ENCODE measurements at regions not wholly inside any gene's neighbourhood (a gene's known extent, or its start where the extent isn't known, plus 50 kb on each side); places are given as distances from the start of the nearest gene placed in this dataset.

DNA sequence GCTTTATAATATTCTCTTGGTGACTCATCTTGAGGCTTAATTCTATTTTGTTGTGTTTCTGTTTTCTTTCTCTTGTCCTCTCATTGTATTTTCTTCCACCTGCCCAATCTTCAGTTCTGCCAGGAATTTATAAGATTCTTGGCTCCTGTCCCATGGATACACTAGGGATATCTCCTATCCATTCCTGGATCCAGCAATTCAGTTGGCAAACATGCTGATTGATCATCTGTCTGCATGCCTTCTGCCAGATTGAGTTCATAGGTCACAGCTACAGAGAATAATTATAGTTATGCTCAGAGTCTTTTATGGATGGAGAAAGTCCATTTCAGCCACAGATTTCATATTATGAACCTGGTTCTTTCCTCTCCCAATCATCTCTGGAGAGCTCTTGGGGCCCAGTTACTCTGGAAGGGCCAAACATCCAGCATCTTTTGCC, 140.4 kb upstream of the MAGI2 start:
- DNase-seq (ENCODE audit: low spot score) = no peak
- TF ChIP-seq, protein P1, sequence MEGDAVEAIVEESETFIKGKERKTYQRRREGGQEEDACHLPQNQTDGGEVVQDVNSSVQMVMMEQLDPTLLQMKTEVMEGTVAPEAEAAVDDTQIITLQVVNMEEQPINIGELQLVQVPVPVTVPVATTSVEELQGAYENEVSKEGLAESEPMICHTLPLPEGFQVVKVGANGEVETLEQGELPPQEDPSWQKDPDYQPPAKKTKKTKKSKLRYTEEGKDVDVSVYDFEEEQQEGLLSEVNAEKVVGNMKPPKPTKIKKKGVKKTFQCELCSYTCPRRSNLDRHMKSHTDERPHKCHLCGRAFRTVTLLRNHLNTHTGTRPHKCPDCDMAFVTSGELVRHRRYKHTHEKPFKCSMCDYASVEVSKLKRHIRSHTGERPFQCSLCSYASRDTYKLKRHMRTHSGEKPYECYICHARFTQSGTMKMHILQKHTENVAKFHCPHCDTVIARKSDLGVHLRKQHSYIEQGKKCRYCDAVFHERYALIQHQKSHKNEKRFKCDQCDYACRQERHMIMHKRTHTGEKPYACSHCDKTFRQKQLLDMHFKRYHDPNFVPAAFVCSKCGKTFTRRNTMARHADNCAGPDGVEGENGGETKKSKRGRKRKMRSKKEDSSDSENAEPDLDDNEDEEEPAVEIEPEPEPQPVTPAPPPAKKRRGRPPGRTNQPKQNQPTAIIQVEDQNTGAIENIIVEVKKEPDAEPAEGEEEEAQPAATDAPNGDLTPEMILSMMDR (IDR thresholded peaks at IDR 0.05; ENCODE audit: extremely low read depth, missing control alignments) = no peak

GRCh38 chr7:79590916-79591623, 137.6 kb upstream of the MAGI2 start:
- TF ChIP-seq, protein P1 (IDR thresholded peaks at IDR 0.05; ENCODE audit: extremely low read depth, missing control alignments) = no peak
- no peak for DNase-seq (ENCODE audit: low spot score)

DNA sequence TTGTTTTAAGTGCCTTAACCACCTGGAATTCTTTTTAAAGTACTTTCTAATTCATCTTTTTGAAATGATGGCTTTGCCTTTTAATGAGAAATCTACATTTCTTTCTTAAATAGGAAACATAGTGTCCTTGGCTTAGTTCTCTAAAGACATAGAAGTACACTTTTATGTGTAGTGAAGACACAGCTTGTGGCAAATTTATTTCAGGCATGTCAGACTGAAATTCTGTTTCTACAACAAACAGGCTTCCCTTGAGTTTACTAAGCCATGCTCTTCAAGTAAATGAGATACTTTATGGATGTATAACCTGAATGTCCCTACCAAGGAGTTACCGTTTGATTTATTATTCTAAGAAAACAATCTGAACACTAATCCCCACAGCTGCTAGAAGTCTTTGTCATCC, 136.9 kb upstream of the MAGI2 start:
- DNase-seq (ENCODE audit: low spot score) = no peak
- TF ChIP-seq, protein P1 (IDR thresholded peaks at IDR 0.05; ENCODE audit: extremely low read depth, missing control alignments) = no peak

GRCh38 chr7:79570903-79571302, 117.4 kb upstream of the MAGI2 start:
- no peak for DNase-seq (ENCODE audit: low spot score)
- TF ChIP-seq, protein P1 (IDR thresholded peaks at IDR 0.05; ENCODE audit: extremely low read depth, missing control alignments) = no peak

DNA sequence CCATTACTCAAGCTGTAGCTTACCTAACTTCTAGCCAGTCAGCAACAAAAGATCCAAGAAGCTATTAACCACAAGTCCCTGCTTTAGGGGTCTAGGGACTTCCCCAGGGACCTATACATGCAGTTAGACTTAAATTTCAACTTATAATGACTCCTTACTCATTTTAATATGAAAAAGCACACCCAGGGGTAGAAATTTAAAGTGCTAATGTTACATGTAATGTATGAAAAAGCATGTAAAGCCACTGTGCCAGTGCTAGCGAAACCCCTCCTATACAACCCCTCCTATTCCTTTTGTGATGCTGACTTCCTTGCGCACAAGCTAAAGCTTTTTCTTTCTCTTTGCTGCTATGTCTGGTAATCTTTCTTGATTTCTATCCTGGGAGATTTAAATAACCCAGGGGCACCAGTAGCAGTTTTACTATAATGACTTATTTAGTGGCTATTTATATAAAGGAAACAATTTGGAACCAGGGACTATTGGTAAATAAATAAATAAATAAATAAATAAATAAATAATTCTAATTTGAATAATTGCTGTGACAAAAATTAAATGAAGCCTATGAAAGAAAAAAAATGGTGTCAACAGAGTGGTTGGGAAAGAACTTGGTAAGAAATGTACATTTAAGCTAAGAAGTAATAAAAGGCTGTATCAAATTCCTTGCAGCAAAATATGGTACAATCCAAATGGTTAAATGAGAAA, 110.5 kb upstream of the MAGI2 start:
- TF ChIP-seq, protein P1 (IDR thresholded peaks at IDR 0.05; ENCODE audit: extremely low read depth, missing control alignments) = no peak
- DNase-seq (ENCODE audit: low spot score) = no peak

DNA sequence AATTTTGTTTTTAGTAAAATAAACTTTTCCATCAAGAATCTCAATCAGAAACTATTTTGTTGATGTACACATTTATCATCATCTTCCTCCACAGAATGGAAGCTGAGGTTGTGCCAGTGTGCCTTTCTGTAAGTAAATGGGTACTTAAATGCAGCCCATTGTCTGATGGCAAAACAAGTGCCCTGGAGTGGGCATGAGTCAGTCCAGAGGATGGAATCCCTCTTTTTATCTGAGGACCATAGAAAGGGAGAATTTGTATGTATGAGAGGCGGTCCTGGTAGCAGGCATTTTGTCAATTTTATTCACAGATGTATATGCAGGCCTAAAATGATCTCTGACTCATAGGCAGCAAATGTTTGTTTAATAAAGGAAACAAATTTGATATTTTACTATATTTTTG, 102.1 kb upstream of the MAGI2 start:
- DNase-seq (ENCODE audit: low spot score) = no peak
- TF ChIP-seq, protein P1 (IDR thresholded peaks at IDR 0.05; ENCODE audit: extremely low read depth, missing control alignments) = no peak

DNA sequence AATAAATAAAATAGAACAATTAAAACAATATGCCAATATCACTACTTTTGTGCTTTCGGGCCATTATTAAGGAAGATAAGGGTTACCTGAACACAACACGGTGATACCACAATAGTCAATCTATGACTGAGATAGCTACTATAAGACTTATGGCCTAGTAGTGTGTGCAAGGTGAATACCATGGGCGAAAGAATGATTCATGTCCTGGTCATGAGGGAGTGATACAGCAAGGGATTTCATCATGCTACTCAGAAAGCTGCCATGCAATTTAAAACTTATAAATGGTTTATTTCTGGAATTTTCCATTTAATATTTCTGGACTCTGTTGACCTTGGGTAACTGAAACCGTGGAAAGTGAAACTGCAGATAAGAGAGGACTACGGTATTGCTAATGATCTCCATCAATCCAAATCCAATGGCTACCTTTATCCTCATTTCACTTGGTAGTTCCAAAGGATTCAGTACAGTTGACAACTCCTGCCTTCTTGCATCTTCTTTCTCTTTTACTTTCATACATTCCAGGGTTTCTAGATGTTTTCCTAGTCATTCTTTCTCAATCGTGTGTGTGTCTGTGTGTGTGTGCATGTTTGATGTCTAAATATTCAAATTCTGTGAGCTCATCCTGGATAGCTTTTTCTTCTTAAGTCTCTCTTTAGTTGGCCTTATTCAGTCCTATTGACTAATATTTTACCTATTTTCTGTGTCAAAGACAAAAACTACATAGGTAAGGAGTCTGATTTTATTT, 100.5 kb upstream of the MAGI2 start:
- TF ChIP-seq, protein P1 (IDR thresholded peaks at IDR 0.05; ENCODE audit: extremely low read depth, missing control alignments) = no peak
- DNase-seq (ENCODE audit: low spot score) = no peak

All from GM20000 (cell line).